Mucosa of descending colon (tissue), 3 donors: ENCODE measurements at regions not wholly inside any gene's neighbourhood (a gene's known extent, or its start where the extent isn't known, plus 50 kb on each side); places are given as distances from the start of the nearest gene placed in this dataset.
"Not testable (repeated sequence)": the region's sequence is repeated elsewhere in the genome, so short reads cannot be mapped to it uniquely, and the experiment has no call there.

Source experiments
- ATAC-seq: fragments of 200-7000 bp; cut with Tn5 transposase; one replicate; pipeline ENCODE4 v1.9.1; 2020; ENCODE audit warnings: mild to moderate bottlenecking, moderate library complexity
- DNase-seq, 3 donors: peaks; one replicate each; pipeline ENCODE4 v3.0.0-alpha.2; 2020
- H3K36me3 ChIP-seq: fragments of 200-600 bp; one replicate; pipeline ENCODE4 v1.8.0; 2021; ENCODE audit warnings: low read depth, mild to moderate bottlenecking
- H3K4me1 ChIP-seq: fragments of 200-600 bp; one replicate; pipeline ENCODE4 v1.8.0; 2021; ENCODE audit warnings: low read depth, mild to moderate bottlenecking
- H3K4me3 ChIP-seq: fragments of 200-600 bp; one replicate; pipeline ENCODE4 v1.8.0; 2021; ENCODE audit warnings: mild to moderate bottlenecking
- H3K9me3 ChIP-seq: fragments of 200-600 bp; one replicate; pipeline ENCODE4 v1.8.0; 2021; ENCODE audit warnings: mild to moderate bottlenecking
- CTCF ChIP-seq: fragments of 200-600 bp; IDR thresholded peaks from one replicate; pipeline ENCODE4 v1.8.0; 2022; ENCODE audit warnings: antibody characterized with exemption, mild to moderate bottlenecking
- intact Hi-C, 2 donors: fragments of 100-400 bp; cut with DNase I in 1 of 2; cut with micrococcal nuclease in 1 of 2; formaldehyde crosslinking; loops; one replicate each; pipeline versions ENCODE4 v1.11.0 to v1.11.1; 2022; cut with DNase I, micrococcal nuclease
- donor health status: DM: no; HTN: no; CAD: no; lungs with moderate emphysema.
- donor health status: DM: no; HTN: no; CAD: no.
- donor health status: DM: no; HTN: yes; CAD: no.

- ATAC-seq: no peak
- Histone ChIP-seq H3K4me1 (no peaks in the 10 kb centered on the region), H3K36me3 (no peaks in the 10 kb centered on the region), H3K9me3 (no peaks in the 10 kb centered on the region), H3K4me3 (no peak overlapping the region)
- no peak for TF ChIP-seq CTCF
- no peak for DNase-seq
- intact Hi-C loops: no loop called here
Observed at GRCh38 chr6:145279551-145279950, 455.8 kb downstream of the EPM2A start.

GRCh38 chr6:145279993-145280392 is 455.3 kb downstream of the EPM2A start:
- ATAC-seq: no peak
- intact Hi-C loops: no loop called here
- no peak for DNase-seq
- Histone ChIP-seq H3K4me3 (no peak overlapping the region), H3K36me3 (no peaks in the 10 kb centered on the region), H3K4me1 (no peaks in the 10 kb centered on the region), H3K9me3 (no peaks in the 10 kb centered on the region)
- no peak for TF ChIP-seq CTCF

- H3K4me3 ChIP-seq, H3K36me3 ChIP-seq, ATAC-seq, H3K9me3 ChIP-seq, H3K4me1 ChIP-seq, intact Hi-C loops, DNase-seq: not testable (repeated sequence)
Observed at GRCh38 chr6:145283209-145283608, 452.1 kb downstream of the EPM2A start.

GRCh38 chr6:145283856-145284255 is 451.5 kb downstream of the EPM2A start:
- no peak for TF ChIP-seq CTCF
- H3K4me1 ChIP-seq: no peaks in the 10 kb centered on the region
- H3K36me3 ChIP-seq: no peaks in the 10 kb centered on the region
- intact Hi-C loops: no loop called here
- H3K9me3 ChIP-seq: no peaks in the 10 kb centered on the region
- no peak for DNase-seq
- H3K4me3 ChIP-seq: no peak overlapping the region
- ATAC-seq: no peak

GRCh38 chr6:145286916-145287315 is 448.4 kb downstream of the EPM2A start:
- intact Hi-C loops: no loop called here
- ATAC-seq (no peak), DNase-seq (no peak)
- no peak overlapping the region for H3K4me3 ChIP-seq
- no peak for TF ChIP-seq CTCF
- no peaks in the 10 kb centered on the region for H3K9me3 ChIP-seq
- H3K4me1 ChIP-seq: no peaks in the 10 kb centered on the region
- no peaks in the 10 kb centered on the region for H3K36me3 ChIP-seq

GRCh38 chr6:145289573-145289972 is 445.7 kb downstream of the EPM2A start:
- no peak for TF ChIP-seq CTCF
- no peak for DNase-seq
- Histone ChIP-seq H3K4me3 (no peak overlapping the region), H3K36me3 (no peaks in the 10 kb centered on the region), H3K4me1 (no peaks in the 10 kb centered on the region), H3K9me3 (no peaks in the 10 kb centered on the region)
- intact Hi-C loops: no loop called here
- ATAC-seq: no peak
